WTC11 (cell line): ENCODE measurements at regions not wholly inside any gene's neighbourhood (a gene's known extent, or its start where the extent isn't known, plus 50 kb on each side); places are given as distances from the start of the nearest gene placed in this dataset.

Experiments used
- ATAC-seq: fragments of 200-7000 bp; cut with Tn5 transposase; 2 replicates; pipeline ENCODE4 v1.10.0; 2021; ENCODE audit warnings: mild to moderate bottlenecking, moderate library complexity
- CTCF ChIA-PET: fragments of 300-600 bp; sonication (Branson Sonifier 250); formaldehyde crosslinking; loops from one replicate; lab custom pipeline; 2021; ENCODE audit warnings: antibody characterized with exemption; lab: Charles Lee
- POLR2A ChIA-PET: fragments of 350-600 bp; sonication (Branson Sonifier 250); formaldehyde crosslinking; loops from one replicate; lab custom pipeline; 2021; ENCODE audit warnings: antibody characterized with exemption; lab: Charles Lee
- DNase-seq: peaks from one replicate; pipeline ENCODE4 v3.0.0; 2021; ENCODE audit warnings: low spot score
- H3K27ac Mint-ChIP-seq: 2 replicates; pipeline ENCODE4 v1.8.0; 2021; ENCODE audit warnings: mixed read lengths
- H3K27me3 Mint-ChIP-seq: 2 replicates; pipeline ENCODE4 v1.8.0; 2021; ENCODE audit warnings: low read depth, mild to moderate bottlenecking, moderate library complexity, mixed read lengths
- H3K36me3 Mint-ChIP-seq: 2 replicates; pipeline ENCODE4 v1.8.0; 2021; ENCODE audit warnings: mixed read lengths
- H3K4me1 Mint-ChIP-seq: 2 replicates; pipeline ENCODE4 v1.8.0; 2022; ENCODE audit warnings: mixed read lengths
- H3K4me3 Mint-ChIP-seq: 2 replicates; pipeline ENCODE4 v1.8.0; 2021; ENCODE audit warnings: mild to moderate bottlenecking, moderate library complexity, mixed read lengths
- H3K9me3 Mint-ChIP-seq: 2 replicates; pipeline ENCODE4 v1.8.0; 2021; ENCODE audit warnings: mixed read lengths
- ELF4 ChIP-seq: sonication (generic); formaldehyde crosslinking; IDR thresholded peaks from 2 replicates; pipeline ENCODE4 v1.8.1; 2022; ENCODE audit warnings: low read depth, mild to moderate bottlenecking, moderate library complexity, missing genetic modification reagents
- ETV6 ChIP-seq: sonication (generic); formaldehyde crosslinking; IDR thresholded peaks from 2 replicates; pipeline ENCODE4 v1.8.1; 2022; ENCODE audit warnings: mild to moderate bottlenecking, missing genetic modification reagents
- FOXP1 ChIP-seq: sonication (generic); formaldehyde crosslinking; IDR thresholded peaks from 2 replicates; pipeline ENCODE4 v1.8.0; 2022; ENCODE audit warnings: missing genetic modification reagents, mild to moderate bottlenecking, moderate library complexity, borderline replicate concordance
- HMGA2 ChIP-seq: fragments of 250-450 bp; sonication (Bioruptor Pico); IDR thresholded peaks from 2 replicates; pipeline ENCODE4 v1.4.0; 2021; ENCODE audit warnings: mild to moderate bottlenecking, moderate library complexity
- IRF2 ChIP-seq: sonication (generic); formaldehyde crosslinking; IDR thresholded peaks from 2 replicates; pipeline ENCODE4 v1.8.0; 2022; ENCODE audit warnings: low read depth, missing genetic modification reagents, borderline replicate concordance
- NR1H2 ChIP-seq: sonication (generic); formaldehyde crosslinking; IDR thresholded peaks from 2 replicates; pipeline ENCODE4 v1.9.0; 2021; ENCODE audit warnings: mild to moderate bottlenecking, moderate library complexity, missing genetic modification reagents
- SMAD4 ChIP-seq: sonication (generic); formaldehyde crosslinking; IDR thresholded peaks from 2 replicates; pipeline ENCODE4 v1.8.0; 2022; ENCODE audit warnings: mild to moderate bottlenecking, missing genetic modification reagents
- ZBTB21 ChIP-seq: sonication (generic); formaldehyde crosslinking; IDR thresholded peaks from 2 replicates; pipeline ENCODE4 v1.8.1; 2023; ENCODE audit warnings: mild to moderate bottlenecking, missing genetic modification reagents, borderline replicate concordance
- ZNF671 ChIP-seq: fragments of 250-450 bp; sonication (Bioruptor Pico); IDR thresholded peaks from 2 replicates; pipeline ENCODE4 v1.8.0; 2021; ENCODE audit warnings: mild to moderate bottlenecking
- TF ChIP-seq, protein P1 (sequence below): sonication (generic); formaldehyde crosslinking; IDR thresholded peaks from 2 replicates; pipeline ENCODE4 v1.8.1; 2023; ENCODE audit warnings: mild to moderate bottlenecking, missing genetic modification reagents, borderline replicate concordance
- TF ChIP-seq, protein P2 (sequence below): fragments of 200-600 bp; IDR thresholded peaks from 2 replicates; pipeline ENCODE4 v1.8.0; 2022; ENCODE audit warnings: antibody characterized with exemption
- TF ChIP-seq, protein P3 (sequence below): sonication (generic); formaldehyde crosslinking; IDR thresholded peaks from 2 replicates; pipeline ENCODE4 v1.8.0; 2022; ENCODE audit warnings: mild to moderate bottlenecking, missing genetic modification reagents
- TF ChIP-seq, protein P4 (sequence below): sonication (generic); formaldehyde crosslinking; IDR thresholded peaks from 2 replicates; pipeline ENCODE4 v1.8.1; 2022; ENCODE audit warnings: mild to moderate bottlenecking, missing genetic modification reagents, moderate library complexity, borderline replicate concordance
- TF ChIP-seq, protein P5 (sequence below): sonication (generic); formaldehyde crosslinking; IDR thresholded peaks from 2 replicates; pipeline ENCODE4 v1.8.1; 2023; ENCODE audit warnings: mild to moderate bottlenecking, moderate library complexity, missing genetic modification reagents
- TF ChIP-seq, protein P6 (sequence below): sonication (generic); formaldehyde crosslinking; IDR thresholded peaks from 2 replicates; pipeline ENCODE4 v1.8.1; 2023; ENCODE audit warnings: mild to moderate bottlenecking, missing genetic modification reagents, moderate library complexity
- TF ChIP-seq, protein P7 (sequence below): fragments of 250-450 bp; sonication (Bioruptor Pico); IDR thresholded peaks from 2 replicates; pipeline ENCODE4 v1.9.0; 2021; ENCODE audit warnings: moderate library complexity, mild to moderate bottlenecking, inconsistent platforms, borderline replicate concordance
- TF ChIP-seq, protein P8 (sequence below): sonication (generic); formaldehyde crosslinking; IDR thresholded peaks from 2 replicates; pipeline ENCODE4 v1.8.1; 2022; ENCODE audit warnings: missing genetic modification reagents, borderline replicate concordance
- TF ChIP-seq, protein P9 (sequence below): sonication (generic); formaldehyde crosslinking; IDR thresholded peaks from 2 replicates; pipeline ENCODE4 v1.8.1; 2023; ENCODE audit warnings: mild to moderate bottlenecking, missing genetic modification reagents
- TF ChIP-seq, protein P10 (sequence below): sonication (generic); formaldehyde crosslinking; IDR thresholded peaks from 2 replicates; pipeline ENCODE4 v1.8.0; 2022; ENCODE audit warnings: missing genetic modification reagents

DNA sequence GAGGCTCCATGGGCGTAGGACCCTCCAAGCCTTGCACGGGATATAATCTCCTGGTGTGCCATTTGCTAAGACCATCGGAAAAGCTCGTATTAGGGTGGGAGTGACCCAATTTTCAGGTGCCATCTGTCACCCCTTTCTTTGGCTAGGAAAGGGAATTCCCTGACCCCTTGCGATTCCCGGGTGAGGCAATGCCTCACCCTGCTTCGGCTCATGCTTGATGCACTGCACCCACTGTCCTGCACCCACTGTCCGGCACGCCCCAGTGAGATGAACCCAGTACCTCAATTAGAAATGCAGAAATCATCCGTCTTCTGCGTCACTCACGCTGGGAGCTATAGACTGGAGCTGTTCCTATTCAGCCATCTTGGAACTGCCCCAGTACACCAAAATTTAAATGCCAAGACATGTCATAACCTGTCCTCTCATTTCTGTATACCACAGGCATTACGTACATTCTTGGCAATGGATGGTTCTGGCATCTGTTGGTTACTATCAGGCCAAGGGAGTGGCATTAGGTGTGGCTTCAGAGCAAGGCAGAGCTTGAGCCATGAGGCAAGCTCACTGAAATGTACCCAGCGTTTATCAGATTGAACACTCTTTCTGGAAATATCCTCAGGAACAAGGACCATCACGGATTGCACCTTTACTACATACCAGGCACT lies 95.4 kb upstream of the GALNT18 start:
- Mint-ChIP-seq H3K36me3 (peaks cover 41% of the 10 kb centered on the region), H3K4me3 (no peak overlapping the region)
- CTCF ChIA-PET: no interaction called here
- no peak for DNase-seq
- TF ChIP-seq ZNF671 (CRISPR knock-in tag): no peak
- TF ChIP-seq, protein P1, sequence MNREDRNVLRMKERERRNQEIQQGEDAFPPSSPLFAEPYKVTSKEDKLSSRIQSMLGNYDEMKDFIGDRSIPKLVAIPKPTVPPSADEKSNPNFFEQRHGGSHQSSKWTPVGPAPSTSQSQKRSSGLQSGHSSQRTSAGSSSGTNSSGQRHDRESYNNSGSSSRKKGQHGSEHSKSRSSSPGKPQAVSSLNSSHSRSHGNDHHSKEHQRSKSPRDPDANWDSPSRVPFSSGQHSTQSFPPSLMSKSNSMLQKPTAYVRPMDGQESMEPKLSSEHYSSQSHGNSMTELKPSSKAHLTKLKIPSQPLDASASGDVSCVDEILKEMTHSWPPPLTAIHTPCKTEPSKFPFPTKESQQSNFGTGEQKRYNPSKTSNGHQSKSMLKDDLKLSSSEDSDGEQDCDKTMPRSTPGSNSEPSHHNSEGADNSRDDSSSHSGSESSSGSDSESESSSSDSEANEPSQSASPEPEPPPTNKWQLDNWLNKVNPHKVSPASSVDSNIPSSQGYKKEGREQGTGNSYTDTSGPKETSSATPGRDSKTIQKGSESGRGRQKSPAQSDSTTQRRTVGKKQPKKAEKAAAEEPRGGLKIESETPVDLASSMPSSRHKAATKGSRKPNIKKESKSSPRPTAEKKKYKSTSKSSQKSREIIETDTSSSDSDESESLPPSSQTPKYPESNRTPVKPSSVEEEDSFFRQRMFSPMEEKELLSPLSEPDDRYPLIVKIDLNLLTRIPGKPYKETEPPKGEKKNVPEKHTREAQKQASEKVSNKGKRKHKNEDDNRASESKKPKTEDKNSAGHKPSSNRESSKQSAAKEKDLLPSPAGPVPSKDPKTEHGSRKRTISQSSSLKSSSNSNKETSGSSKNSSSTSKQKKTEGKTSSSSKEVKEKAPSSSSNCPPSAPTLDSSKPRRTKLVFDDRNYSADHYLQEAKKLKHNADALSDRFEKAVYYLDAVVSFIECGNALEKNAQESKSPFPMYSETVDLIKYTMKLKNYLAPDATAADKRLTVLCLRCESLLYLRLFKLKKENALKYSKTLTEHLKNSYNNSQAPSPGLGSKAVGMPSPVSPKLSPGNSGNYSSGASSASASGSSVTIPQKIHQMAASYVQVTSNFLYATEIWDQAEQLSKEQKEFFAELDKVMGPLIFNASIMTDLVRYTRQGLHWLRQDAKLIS (CRISPR knock-in tag): no peak
- no peak for TF ChIP-seq SMAD4 (CRISPR knock-in tag)
- TF ChIP-seq, protein P2, sequence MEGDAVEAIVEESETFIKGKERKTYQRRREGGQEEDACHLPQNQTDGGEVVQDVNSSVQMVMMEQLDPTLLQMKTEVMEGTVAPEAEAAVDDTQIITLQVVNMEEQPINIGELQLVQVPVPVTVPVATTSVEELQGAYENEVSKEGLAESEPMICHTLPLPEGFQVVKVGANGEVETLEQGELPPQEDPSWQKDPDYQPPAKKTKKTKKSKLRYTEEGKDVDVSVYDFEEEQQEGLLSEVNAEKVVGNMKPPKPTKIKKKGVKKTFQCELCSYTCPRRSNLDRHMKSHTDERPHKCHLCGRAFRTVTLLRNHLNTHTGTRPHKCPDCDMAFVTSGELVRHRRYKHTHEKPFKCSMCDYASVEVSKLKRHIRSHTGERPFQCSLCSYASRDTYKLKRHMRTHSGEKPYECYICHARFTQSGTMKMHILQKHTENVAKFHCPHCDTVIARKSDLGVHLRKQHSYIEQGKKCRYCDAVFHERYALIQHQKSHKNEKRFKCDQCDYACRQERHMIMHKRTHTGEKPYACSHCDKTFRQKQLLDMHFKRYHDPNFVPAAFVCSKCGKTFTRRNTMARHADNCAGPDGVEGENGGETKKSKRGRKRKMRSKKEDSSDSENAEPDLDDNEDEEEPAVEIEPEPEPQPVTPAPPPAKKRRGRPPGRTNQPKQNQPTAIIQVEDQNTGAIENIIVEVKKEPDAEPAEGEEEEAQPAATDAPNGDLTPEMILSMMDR: no peak
- TF ChIP-seq, protein P3, sequence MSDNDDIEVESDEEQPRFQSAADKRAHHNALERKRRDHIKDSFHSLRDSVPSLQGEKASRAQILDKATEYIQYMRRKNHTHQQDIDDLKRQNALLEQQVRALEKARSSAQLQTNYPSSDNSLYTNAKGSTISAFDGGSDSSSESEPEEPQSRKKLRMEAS (CRISPR knock-in tag): no peak
- TF ChIP-seq ETV6 (CRISPR knock-in tag): no peak
- TF ChIP-seq, protein P4, sequence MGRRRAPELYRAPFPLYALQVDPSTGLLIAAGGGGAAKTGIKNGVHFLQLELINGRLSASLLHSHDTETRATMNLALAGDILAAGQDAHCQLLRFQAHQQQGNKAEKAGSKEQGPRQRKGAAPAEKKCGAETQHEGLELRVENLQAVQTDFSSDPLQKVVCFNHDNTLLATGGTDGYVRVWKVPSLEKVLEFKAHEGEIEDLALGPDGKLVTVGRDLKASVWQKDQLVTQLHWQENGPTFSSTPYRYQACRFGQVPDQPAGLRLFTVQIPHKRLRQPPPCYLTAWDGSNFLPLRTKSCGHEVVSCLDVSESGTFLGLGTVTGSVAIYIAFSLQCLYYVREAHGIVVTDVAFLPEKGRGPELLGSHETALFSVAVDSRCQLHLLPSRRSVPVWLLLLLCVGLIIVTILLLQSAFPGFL (CRISPR knock-in tag): no peak
- TF ChIP-seq, protein P5, sequence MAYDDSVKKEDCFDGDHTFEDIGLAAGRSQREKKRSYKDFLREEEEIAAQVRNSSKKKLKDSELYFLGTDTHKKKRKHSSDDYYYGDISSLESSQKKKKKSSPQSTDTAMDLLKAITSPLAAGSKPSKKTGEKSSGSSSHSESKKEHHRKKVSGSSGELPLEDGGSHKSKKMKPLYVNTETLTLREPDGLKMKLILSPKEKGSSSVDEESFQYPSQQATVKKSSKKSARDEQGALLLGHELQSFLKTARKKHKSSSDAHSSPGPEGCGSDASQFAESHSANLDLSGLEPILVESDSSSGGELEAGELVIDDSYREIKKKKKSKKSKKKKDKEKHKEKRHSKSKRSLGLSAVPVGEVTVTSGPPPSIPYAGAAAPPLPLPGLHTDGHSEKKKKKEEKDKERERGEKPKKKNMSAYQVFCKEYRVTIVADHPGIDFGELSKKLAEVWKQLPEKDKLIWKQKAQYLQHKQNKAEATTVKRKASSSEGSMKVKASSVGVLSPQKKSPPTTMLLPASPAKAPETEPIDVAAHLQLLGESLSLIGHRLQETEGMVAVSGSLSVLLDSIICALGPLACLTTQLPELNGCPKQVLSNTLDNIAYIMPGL (CRISPR knock-in tag): no peak
- no peak for TF ChIP-seq IRF2
- TF ChIP-seq, protein P6, sequence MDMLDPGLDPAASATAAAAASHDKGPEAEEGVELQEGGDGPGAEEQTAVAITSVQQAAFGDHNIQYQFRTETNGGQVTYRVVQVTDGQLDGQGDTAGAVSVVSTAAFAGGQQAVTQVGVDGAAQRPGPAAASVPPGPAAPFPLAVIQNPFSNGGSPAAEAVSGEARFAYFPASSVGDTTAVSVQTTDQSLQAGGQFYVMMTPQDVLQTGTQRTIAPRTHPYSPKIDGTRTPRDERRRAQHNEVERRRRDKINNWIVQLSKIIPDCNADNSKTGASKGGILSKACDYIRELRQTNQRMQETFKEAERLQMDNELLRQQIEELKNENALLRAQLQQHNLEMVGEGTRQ (CRISPR knock-in tag): no peak
- TF ChIP-seq, protein P7, sequence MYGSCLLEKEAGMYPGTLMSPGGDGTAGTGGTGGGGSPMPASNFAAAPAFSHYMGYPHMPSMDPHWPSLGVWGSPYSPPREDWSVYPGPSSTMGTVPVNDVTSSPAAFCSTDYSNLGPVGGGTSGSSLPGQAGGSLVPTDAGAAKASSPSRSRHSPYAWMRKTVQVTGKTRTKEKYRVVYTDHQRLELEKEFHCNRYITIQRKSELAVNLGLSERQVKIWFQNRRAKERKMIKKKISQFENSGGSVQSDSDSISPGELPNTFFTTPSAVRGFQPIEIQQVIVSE: no peak
- TF ChIP-seq, protein P8, sequence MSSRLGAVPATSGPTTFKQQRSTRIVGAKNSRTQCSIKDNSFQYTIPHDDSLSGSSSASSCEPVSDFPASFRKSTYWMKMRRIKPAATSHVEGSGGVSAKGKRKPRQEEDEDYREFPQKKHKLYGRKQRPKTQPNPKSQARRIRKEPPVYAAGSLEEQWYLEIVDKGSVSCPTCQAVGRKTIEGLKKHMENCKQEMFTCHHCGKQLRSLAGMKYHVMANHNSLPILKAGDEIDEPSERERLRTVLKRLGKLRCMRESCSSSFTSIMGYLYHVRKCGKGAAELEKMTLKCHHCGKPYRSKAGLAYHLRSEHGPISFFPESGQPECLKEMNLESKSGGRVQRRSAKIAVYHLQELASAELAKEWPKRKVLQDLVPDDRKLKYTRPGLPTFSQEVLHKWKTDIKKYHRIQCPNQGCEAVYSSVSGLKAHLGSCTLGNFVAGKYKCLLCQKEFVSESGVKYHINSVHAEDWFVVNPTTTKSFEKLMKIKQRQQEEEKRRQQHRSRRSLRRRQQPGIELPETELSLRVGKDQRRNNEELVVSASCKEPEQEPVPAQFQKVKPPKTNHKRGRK: no peak
- TF ChIP-seq ZBTB21 (CRISPR knock-in tag): no peak
- no peak for TF ChIP-seq HMGA2 (CRISPR knock-in tag)
- no peak for TF ChIP-seq ELF4 (CRISPR knock-in tag)
- TF ChIP-seq, protein P9, sequence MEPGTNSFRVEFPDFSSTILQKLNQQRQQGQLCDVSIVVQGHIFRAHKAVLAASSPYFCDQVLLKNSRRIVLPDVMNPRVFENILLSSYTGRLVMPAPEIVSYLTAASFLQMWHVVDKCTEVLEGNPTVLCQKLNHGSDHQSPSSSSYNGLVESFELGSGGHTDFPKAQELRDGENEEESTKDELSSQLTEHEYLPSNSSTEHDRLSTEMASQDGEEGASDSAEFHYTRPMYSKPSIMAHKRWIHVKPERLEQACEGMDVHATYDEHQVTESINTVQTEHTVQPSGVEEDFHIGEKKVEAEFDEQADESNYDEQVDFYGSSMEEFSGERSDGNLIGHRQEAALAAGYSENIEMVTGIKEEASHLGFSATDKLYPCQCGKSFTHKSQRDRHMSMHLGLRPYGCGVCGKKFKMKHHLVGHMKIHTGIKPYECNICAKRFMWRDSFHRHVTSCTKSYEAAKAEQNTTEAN (CRISPR knock-in tag): no peak
- TF ChIP-seq, protein P10, sequence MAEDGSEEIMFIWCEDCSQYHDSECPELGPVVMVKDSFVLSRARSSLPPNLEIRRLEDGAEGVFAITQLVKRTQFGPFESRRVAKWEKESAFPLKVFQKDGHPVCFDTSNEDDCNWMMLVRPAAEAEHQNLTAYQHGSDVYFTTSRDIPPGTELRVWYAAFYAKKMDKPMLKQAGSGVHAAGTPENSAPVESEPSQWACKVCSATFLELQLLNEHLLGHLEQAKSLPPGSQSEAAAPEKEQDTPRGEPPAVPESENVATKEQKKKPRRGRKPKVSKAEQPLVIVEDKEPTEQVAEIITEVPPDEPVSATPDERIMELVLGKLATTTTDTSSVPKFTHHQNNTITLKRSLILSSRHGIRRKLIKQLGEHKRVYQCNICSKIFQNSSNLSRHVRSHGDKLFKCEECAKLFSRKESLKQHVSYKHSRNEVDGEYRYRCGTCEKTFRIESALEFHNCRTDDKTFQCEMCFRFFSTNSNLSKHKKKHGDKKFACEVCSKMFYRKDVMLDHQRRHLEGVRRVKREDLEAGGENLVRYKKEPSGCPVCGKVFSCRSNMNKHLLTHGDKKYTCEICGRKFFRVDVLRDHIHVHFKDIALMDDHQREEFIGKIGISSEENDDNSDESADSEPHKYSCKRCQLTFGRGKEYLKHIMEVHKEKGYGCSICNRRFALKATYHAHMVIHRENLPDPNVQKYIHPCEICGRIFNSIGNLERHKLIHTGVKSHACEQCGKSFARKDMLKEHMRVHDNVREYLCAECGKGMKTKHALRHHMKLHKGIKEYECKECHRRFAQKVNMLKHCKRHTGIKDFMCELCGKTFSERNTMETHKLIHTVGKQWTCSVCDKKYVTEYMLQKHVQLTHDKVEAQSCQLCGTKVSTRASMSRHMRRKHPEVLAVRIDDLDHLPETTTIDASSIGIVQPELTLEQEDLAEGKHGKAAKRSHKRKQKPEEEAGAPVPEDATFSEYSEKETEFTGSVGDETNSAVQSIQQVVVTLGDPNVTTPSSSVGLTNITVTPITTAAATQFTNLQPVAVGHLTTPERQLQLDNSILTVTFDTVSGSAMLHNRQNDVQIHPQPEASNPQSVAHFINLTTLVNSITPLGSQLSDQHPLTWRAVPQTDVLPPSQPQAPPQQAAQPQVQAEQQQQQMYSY (CRISPR knock-in tag): no peak
- TF ChIP-seq NR1H2: no peak
- no peak for TF ChIP-seq FOXP1
- TF ChIP-seq, all 79 proteins: peak for 0
- H3K9me3 Mint-ChIP-seq: peaks cover 63% of the 10 kb centered on the region
- ATAC-seq: no peak
- H3K27me3 Mint-ChIP-seq: peaks cover 26% of the 10 kb centered on the region
- H3K27ac Mint-ChIP-seq: no peak overlapping the region
- POLR2A ChIA-PET: no interaction called here
- H3K4me1 Mint-ChIP-seq: no peaks in the 10 kb centered on the region
